ENCODE measurements at regions not wholly inside any gene's neighbourhood (a gene's known extent, or its start where the extent isn't known, plus 50 kb on each side); places are given as distances from the start of the nearest gene placed in this dataset.

DNA sequence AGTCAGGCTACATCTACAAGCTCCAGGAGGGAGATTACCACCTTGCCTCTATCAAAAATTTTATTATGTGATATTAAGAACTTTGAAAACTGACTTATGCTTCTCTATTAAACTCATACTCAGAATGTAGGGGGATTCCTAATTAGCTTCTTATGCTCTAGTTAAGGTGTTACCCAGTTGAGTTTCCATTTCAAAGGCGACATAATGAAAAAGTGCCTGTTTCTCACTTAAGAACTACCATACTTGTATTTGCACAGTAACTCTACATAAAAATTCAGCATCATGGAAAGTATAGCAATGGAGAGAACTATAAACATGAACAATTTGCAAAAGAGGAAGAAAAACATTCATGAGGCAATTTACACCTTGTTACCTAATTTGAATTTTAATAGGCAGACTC, 739.1 kb downstream of the ZPLD1 start:
- H3K27ac ChIP-seq (ENCODE audit: low read length): no peak overlapping the region
- H3K9me3 ChIP-seq (replicated peaks; ENCODE audit: insufficient read depth, low read length): no peaks in the 10 kb centered on the region
- no peaks in the 10 kb centered on the region for H3K9me2 ChIP-seq (replicated peaks; ENCODE audit: insufficient read depth, low read length)
- H4K20me1 ChIP-seq (ENCODE audit: insufficient read depth, low read length): no peaks in the 10 kb centered on the region
- H3K36me3 ChIP-seq (replicated peaks; ENCODE audit: insufficient read depth, low read length): no peaks in the 10 kb centered on the region
- H3K4me3 ChIP-seq (ENCODE audit: low read length): no peak overlapping the region
- no peak overlapping the region for H2AFZ ChIP-seq (ENCODE audit: low read length)
- DNase-seq: no peak
- H3K27me3 ChIP-seq (replicated peaks; ENCODE audit: insufficient read depth, low read length): no peaks in the 10 kb centered on the region
- no peaks in the 10 kb centered on the region for H3K4me1 ChIP-seq (ENCODE audit: low read length)
- TF ChIP-seq, protein P1, sequence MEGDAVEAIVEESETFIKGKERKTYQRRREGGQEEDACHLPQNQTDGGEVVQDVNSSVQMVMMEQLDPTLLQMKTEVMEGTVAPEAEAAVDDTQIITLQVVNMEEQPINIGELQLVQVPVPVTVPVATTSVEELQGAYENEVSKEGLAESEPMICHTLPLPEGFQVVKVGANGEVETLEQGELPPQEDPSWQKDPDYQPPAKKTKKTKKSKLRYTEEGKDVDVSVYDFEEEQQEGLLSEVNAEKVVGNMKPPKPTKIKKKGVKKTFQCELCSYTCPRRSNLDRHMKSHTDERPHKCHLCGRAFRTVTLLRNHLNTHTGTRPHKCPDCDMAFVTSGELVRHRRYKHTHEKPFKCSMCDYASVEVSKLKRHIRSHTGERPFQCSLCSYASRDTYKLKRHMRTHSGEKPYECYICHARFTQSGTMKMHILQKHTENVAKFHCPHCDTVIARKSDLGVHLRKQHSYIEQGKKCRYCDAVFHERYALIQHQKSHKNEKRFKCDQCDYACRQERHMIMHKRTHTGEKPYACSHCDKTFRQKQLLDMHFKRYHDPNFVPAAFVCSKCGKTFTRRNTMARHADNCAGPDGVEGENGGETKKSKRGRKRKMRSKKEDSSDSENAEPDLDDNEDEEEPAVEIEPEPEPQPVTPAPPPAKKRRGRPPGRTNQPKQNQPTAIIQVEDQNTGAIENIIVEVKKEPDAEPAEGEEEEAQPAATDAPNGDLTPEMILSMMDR (IDR thresholded peaks at IDR 0.05; ENCODE audit: low read length): no peak
- TF ChIP-seq EZH2 (optimal IDR thresholded peaks at IDR 0.05; ENCODE audit: low read depth, low read length): no peak
- no peak for TF ChIP-seq EZH2phosphoT487 (IDR thresholded peaks at IDR 0.05; ENCODE audit: low read length)
- H3K79me2 ChIP-seq (ENCODE audit: low read length): no peaks in the 10 kb centered on the region
- H3K9ac ChIP-seq (ENCODE audit: low read length): no peak overlapping the region
- no peak overlapping the region for H3K4me2 ChIP-seq (ENCODE audit: low read depth, low read length)
- H3F3A ChIP-seq (ENCODE audit: insufficient read depth, low read length): no peaks in the 10 kb centered on the region

DNA sequence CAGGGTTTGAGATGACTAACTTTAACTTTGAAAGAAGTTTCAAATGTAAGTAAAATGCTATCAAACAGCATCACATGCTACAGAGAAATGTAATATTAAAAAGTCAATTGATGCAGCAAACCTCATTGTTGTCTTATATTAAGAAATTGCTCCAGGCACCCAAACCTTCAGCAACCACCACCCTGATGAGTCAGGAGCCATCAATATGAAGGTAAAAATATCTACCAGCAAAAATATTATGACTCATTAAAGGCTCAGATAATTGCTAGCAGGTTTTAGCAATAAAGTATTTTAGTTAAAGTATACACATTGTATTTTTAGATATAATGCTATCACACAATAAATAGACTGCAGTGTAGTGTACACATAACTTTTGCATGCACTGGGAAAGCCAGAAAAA, 746.3 kb downstream of the ZPLD1 start:
- Histone ChIP-seq H3K4me3 (ENCODE audit: low read length) (no peak overlapping the region), H3F3A (ENCODE audit: insufficient read depth, low read length) (no peaks in the 10 kb centered on the region), H4K20me1 (ENCODE audit: insufficient read depth, low read length) (no peaks in the 10 kb centered on the region), H3K4me1 (ENCODE audit: low read length) (no peaks in the 10 kb centered on the region), H3K36me3 (replicated peaks; ENCODE audit: insufficient read depth, low read length) (no peaks in the 10 kb centered on the region), H3K27me3 (replicated peaks; ENCODE audit: insufficient read depth, low read length) (no peaks in the 10 kb centered on the region), H3K79me2 (ENCODE audit: low read length) (no peaks in the 10 kb centered on the region), H3K27ac (ENCODE audit: low read length) (no peak overlapping the region), H2AFZ (ENCODE audit: low read length) (no peak overlapping the region), H3K9ac (ENCODE audit: low read length) (no peak overlapping the region), H3K9me2 (replicated peaks; ENCODE audit: insufficient read depth, low read length) (no peaks in the 10 kb centered on the region), H3K4me2 (ENCODE audit: low read depth, low read length) (no peak overlapping the region), H3K9me3 (replicated peaks; ENCODE audit: insufficient read depth, low read length) (no peaks in the 10 kb centered on the region)
- no peak for DNase-seq
- TF ChIP-seq, protein P1 (IDR thresholded peaks at IDR 0.05; ENCODE audit: low read length): no peak
- TF ChIP-seq EZH2phosphoT487 (IDR thresholded peaks at IDR 0.05; ENCODE audit: low read length) (no peak), EZH2 (optimal IDR thresholded peaks at IDR 0.05; ENCODE audit: low read depth, low read length) (no peak)

DNA sequence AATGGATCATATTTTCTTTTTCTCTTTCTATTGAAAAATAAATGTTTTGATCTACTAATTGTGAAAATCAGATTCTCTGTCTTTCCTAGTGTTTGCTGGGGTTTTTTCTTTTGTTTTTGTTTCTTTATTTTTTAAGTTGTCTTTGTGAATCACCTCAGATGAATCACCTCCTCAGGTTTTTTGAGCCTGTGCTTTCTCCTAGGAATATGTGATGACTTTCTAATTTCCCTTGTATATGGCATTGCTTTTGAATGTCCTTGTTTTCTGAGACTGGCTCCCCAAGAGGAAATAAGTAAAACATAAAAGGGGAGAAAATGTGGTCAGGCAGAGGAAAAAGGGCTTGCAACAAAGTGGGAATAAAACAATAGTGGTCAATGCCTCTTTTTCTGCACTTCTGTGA, 750.0 kb downstream of the ZPLD1 start:
- H2AFZ ChIP-seq (ENCODE audit: low read length): no peak overlapping the region
- H3K4me2 ChIP-seq (ENCODE audit: low read depth, low read length): no peak overlapping the region
- no peak overlapping the region for H3K4me3 ChIP-seq (ENCODE audit: low read length)
- no peak overlapping the region for H3K27ac ChIP-seq (ENCODE audit: low read length)
- no peaks in the 10 kb centered on the region for H3K79me2 ChIP-seq (ENCODE audit: low read length)
- H3K9me2 ChIP-seq (replicated peaks; ENCODE audit: insufficient read depth, low read length): no peaks in the 10 kb centered on the region
- H3F3A ChIP-seq (ENCODE audit: insufficient read depth, low read length): no peaks in the 10 kb centered on the region
- no peaks in the 10 kb centered on the region for H3K4me1 ChIP-seq (ENCODE audit: low read length)
- H3K36me3 ChIP-seq (replicated peaks; ENCODE audit: insufficient read depth, low read length): no peaks in the 10 kb centered on the region
- H3K27me3 ChIP-seq (replicated peaks; ENCODE audit: insufficient read depth, low read length): no peaks in the 10 kb centered on the region
- H3K9ac ChIP-seq (ENCODE audit: low read length): no peak overlapping the region
- TF ChIP-seq, protein P1 (IDR thresholded peaks at IDR 0.05; ENCODE audit: low read length): no peak
- TF ChIP-seq EZH2phosphoT487 (IDR thresholded peaks at IDR 0.05; ENCODE audit: low read length) (no peak), EZH2 (optimal IDR thresholded peaks at IDR 0.05; ENCODE audit: low read depth, low read length) (no peak)
- DNase-seq: no peak
- no peaks in the 10 kb centered on the region for H4K20me1 ChIP-seq (ENCODE audit: insufficient read depth, low read length)
- no peaks in the 10 kb centered on the region for H3K9me3 ChIP-seq (replicated peaks; ENCODE audit: insufficient read depth, low read length)

Data from MM.1S (cell line).